ENCODE measurements at regions not wholly inside any gene's neighbourhood (a gene's known extent, or its start where the extent isn't known, plus 50 kb on each side); places are given as distances from the start of the nearest gene placed in this dataset.

DNA sequence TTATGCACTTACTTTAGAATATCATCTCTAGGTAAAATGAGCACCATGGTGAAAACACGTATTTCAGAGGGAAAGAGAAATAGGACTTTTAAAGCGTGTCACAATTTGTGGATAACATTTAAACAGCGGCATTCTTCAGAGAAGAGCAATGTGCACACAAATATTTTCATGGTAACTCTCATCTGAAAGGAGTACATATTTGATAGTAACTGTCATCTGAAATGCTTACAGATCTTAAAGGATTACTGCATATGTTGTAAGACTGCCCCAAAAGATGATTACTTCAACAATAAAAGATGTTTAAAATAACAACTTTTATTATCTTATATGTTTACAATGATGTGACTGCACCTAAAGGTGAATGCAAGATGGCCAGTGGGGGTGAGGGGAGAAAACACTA is 408.8 kb downstream of the PLA2G4A start:
- H3K4me3 ChIP-seq (replicated peaks; ENCODE audit: low read depth, low read length), result no peak overlapping the region
- no peaks in the 10 kb centered on the region for H3K27me3 ChIP-seq (replicated peaks; ENCODE audit: control insufficient read depth, insufficient read depth, low read length)
- no peaks in the 10 kb centered on the region for H3K36me3 ChIP-seq (ENCODE audit: control insufficient read depth, insufficient read depth, low read length)
- DNase-seq (ENCODE audit: extremely low read depth, insufficient read length), result no peak
- TF ChIP-seq, protein P1, sequence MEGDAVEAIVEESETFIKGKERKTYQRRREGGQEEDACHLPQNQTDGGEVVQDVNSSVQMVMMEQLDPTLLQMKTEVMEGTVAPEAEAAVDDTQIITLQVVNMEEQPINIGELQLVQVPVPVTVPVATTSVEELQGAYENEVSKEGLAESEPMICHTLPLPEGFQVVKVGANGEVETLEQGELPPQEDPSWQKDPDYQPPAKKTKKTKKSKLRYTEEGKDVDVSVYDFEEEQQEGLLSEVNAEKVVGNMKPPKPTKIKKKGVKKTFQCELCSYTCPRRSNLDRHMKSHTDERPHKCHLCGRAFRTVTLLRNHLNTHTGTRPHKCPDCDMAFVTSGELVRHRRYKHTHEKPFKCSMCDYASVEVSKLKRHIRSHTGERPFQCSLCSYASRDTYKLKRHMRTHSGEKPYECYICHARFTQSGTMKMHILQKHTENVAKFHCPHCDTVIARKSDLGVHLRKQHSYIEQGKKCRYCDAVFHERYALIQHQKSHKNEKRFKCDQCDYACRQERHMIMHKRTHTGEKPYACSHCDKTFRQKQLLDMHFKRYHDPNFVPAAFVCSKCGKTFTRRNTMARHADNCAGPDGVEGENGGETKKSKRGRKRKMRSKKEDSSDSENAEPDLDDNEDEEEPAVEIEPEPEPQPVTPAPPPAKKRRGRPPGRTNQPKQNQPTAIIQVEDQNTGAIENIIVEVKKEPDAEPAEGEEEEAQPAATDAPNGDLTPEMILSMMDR (IDR thresholded peaks at IDR 0.05; ENCODE audit: insufficient read depth, low read length, poor library complexity, severe bottlenecking), result no peak

DNA sequence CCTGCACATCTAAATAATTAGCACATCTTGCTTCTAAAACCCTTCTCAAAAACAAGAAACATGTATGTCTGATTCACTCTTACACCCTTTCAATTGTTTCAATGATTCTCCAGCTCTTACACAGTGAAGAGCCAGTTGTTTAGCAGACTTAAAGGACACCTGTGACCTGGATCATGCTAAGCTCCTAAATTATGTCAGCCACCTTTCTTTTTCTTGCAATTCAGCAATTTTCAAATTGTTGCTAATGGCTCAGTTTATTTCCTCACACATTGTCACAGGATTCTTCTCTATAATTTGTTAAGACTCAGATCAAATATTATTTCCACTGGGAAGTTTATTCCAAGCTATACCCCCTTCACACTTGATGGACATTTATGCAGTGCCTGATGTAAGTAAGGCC is 413.2 kb downstream of the PLA2G4A start:
- Histone ChIP-seq H3K27me3 (replicated peaks; ENCODE audit: control insufficient read depth, insufficient read depth, low read length) (no peaks in the 10 kb centered on the region), H3K4me3 (replicated peaks; ENCODE audit: low read depth, low read length) (no peak overlapping the region), H3K36me3 (ENCODE audit: control insufficient read depth, insufficient read depth, low read length) (no peaks in the 10 kb centered on the region)
- TF ChIP-seq, protein P1 (IDR thresholded peaks at IDR 0.05; ENCODE audit: insufficient read depth, low read length, poor library complexity, severe bottlenecking), result no peak
- no peak for DNase-seq (ENCODE audit: extremely low read depth, insufficient read length)

DNA sequence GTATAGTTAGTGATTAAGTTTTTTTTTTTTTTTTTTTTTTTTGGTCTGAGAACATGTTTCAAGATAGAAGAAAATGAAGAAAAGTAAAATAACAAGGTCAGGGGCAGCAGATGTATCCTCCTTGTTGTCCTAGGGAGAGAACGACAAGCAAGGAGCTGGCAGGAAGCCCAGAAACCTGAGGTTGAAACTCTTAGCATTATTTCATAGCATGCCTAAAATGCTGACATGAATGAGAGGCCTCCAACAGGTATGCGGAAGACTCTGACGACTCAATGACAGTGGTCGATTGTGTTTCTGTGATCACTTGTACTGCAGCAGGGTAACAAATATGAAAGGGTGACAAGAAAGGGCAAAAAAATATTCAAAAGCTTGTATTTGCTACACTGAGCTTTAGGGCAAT is 415.9 kb downstream of the PLA2G4A start:
- H3K27me3 ChIP-seq (replicated peaks; ENCODE audit: control insufficient read depth, insufficient read depth, low read length), result no peaks in the 10 kb centered on the region
- DNase-seq (ENCODE audit: extremely low read depth, insufficient read length), result no peak
- H3K4me3 ChIP-seq (replicated peaks; ENCODE audit: low read depth, low read length), result no peak overlapping the region
- H3K36me3 ChIP-seq (ENCODE audit: control insufficient read depth, insufficient read depth, low read length), result no peaks in the 10 kb centered on the region
- TF ChIP-seq, protein P1 (IDR thresholded peaks at IDR 0.05; ENCODE audit: insufficient read depth, low read length, poor library complexity, severe bottlenecking), result no peak

DNA sequence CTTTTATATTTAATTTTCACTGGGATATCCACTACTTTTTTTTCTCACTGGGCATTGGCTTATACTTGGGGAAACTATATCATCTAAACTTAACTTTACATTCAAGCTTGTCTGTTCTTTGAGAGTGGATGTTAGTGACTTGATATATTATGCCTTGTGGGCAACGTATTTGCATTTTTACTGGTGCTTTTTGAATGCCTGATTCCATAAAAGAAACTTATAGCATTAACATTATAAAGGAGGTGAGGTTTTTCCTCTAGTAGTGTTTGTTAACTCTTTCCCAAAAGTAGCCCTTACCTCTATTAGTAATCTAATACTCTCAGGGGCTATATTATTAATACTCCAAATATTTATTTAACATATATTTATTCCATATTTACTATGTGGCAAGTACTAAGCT is 416.5 kb downstream of the PLA2G4A start:
- Histone ChIP-seq H3K36me3 (ENCODE audit: control insufficient read depth, insufficient read depth, low read length) (no peaks in the 10 kb centered on the region), H3K4me3 (replicated peaks; ENCODE audit: low read depth, low read length) (no peak overlapping the region), H3K27me3 (replicated peaks; ENCODE audit: control insufficient read depth, insufficient read depth, low read length) (no peaks in the 10 kb centered on the region)
- TF ChIP-seq, protein P1 (IDR thresholded peaks at IDR 0.05; ENCODE audit: insufficient read depth, low read length, poor library complexity, severe bottlenecking), result no peak
- no peak for DNase-seq (ENCODE audit: extremely low read depth, insufficient read length)

DNA sequence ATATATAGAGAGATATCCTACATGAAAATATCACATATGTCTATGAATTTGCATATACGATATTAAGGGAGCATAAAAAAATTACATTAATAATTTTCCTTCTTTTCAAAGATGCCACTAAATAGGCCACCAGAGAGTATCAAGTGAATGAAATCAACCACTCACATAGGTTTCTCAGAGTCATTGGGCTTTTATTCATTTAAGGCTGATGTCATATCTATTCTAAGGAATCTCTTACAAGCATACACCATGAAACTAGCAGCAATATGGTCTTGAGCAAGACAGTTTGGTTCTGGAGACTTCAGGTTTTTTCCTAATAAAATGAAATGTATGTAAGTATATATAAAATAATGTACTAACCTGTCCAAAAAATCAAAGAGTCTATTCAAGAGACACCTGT is 420.4 kb downstream of the PLA2G4A start:
- H3K36me3 ChIP-seq (ENCODE audit: control insufficient read depth, insufficient read depth, low read length), result no peaks in the 10 kb centered on the region

DNA sequence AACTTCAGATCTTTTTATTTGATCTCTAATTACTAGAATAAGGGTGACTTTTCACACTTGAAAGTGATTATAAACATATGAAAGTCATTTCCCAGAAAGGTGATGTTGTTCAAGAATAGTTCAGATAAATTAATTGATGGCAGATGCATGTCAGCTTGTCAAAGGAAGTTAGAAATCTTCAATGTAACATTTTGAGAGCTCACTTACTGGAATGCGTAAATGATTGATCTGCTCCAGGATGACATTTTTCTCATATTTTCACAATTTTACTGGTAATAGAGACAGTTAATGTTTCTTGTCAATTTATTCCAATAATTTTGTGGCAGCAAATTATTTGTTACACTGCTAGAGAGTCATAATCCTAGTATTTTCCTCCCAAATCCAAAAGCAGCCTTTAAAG is 424.2 kb downstream of the PLA2G4A start:
- no peak for DNase-seq (ENCODE audit: extremely low read depth, insufficient read length)
- Histone ChIP-seq H3K36me3 (ENCODE audit: control insufficient read depth, insufficient read depth, low read length) (no peaks in the 10 kb centered on the region), H3K4me3 (replicated peaks; ENCODE audit: low read depth, low read length) (no peak overlapping the region), H3K27me3 (replicated peaks; ENCODE audit: control insufficient read depth, insufficient read depth, low read length) (no peaks in the 10 kb centered on the region)
- TF ChIP-seq, protein P1 (IDR thresholded peaks at IDR 0.05; ENCODE audit: insufficient read depth, low read length, poor library complexity, severe bottlenecking), result no peak

More for the DNA sequence above, 420.4 kb downstream of the PLA2G4A start:
- H3K27me3 ChIP-seq (replicated peaks; ENCODE audit: control insufficient read depth, insufficient read depth, low read length), result no peaks in the 10 kb centered on the region
- TF ChIP-seq, protein P1 (IDR thresholded peaks at IDR 0.05; ENCODE audit: insufficient read depth, low read length, poor library complexity, severe bottlenecking), result no peak
- no peak overlapping the region for H3K4me3 ChIP-seq (replicated peaks; ENCODE audit: low read depth, low read length)
- no peak for DNase-seq (ENCODE audit: extremely low read depth, insufficient read length)

Data from GM06990 (cell line).